Liver (tissue), 7 donors: ENCODE measurements at regions not wholly inside any gene's neighbourhood (a gene's known extent, or its start where the extent isn't known, plus 50 kb on each side); places are given as distances from the start of the nearest gene placed in this dataset.

Experiments
- DNase-seq: peaks from one replicate; pipeline ENCODE4 v3.0.0-alpha.2; 2017; ENCODE audit warnings: low spot score
- H3K27ac ChIP-seq, 2 donors: one replicate each; pipeline ENCODE4 v1.7.0; 2013; ENCODE audit warnings: inconsistent platforms in 2 of 2, low read length in 2 of 2, control low read depth in 1 of 2, low read depth in 1 of 2, mild to moderate bottlenecking in 1 of 2
- H3K27me3 ChIP-seq, 4 donors: one replicate each; pipeline versions ENCODE4 v1.6.1 to v1.7.0; 2013; ENCODE audit warnings: low read length in 3 of 4, inconsistent platforms in 1 of 4, mild to moderate bottlenecking in 1 of 4, moderate library complexity in 1 of 4; ENCODE audit not compliant: control insufficient read depth in 4 of 4, insufficient read depth in 4 of 4
- H3K36me3 ChIP-seq, 4 donors: one replicate each; pipeline versions ENCODE4 v1.6.1 to v1.7.0; 2013; ENCODE audit warnings: low read length in 3 of 4, mild to moderate bottlenecking in 3 of 4, low read depth in 1 of 4, moderate library complexity in 1 of 4; ENCODE audit not compliant: control insufficient read depth in 4 of 4, insufficient read depth in 3 of 4
- H3K4me1 ChIP-seq, 4 donors: one replicate each; pipeline versions ENCODE4 v1.6.1 to v1.7.0; 2013; ENCODE audit warnings: low read length in 3 of 4, mild to moderate bottlenecking in 3 of 4, moderate library complexity in 1 of 4; ENCODE audit not compliant: control insufficient read depth in 4 of 4, insufficient read depth in 4 of 4
- H3K4me3 ChIP-seq, 3 donors: one replicate each; pipeline versions ENCODE4 v1.6.1 to v1.7.0; 2013; ENCODE audit warnings: low read length in 3 of 3, control low read depth in 1 of 3, low read depth in 1 of 3, mild to moderate bottlenecking in 1 of 3
- H3K9ac ChIP-seq, 2 donors: one replicate each; pipeline ENCODE4 v1.7.0; 2013; ENCODE audit warnings: low read length in 2 of 2, mild to moderate bottlenecking in 2 of 2, moderate library complexity in 2 of 2, control low read depth in 1 of 2, low read depth in 1 of 2
- H3K9me3 ChIP-seq, 4 donors: one replicate each; pipeline versions ENCODE4 v1.6.1 to v1.7.0; 2013; ENCODE audit warnings: low read length in 3 of 4; ENCODE audit not compliant: control insufficient read depth in 4 of 4
- ATF3 ChIP-seq: IDR thresholded peaks from 2 replicates; pipeline ENCODE4 v1.6.1; 2016; ENCODE audit warnings: antibody characterized with exemption
- EGR1 ChIP-seq, 2 donors: IDR thresholded peaks; 2 replicates each; pipeline ENCODE4 v1.6.1; 2016 to 2018; ENCODE audit warnings: antibody characterized with exemption in 2 of 2, low read depth in 2 of 2
- FOXA1 ChIP-seq: IDR thresholded peaks from 2 replicates; pipeline ENCODE4 v1.6.1; 2016; ENCODE audit warnings: antibody characterized with exemption
- FOXA2 ChIP-seq: IDR thresholded peaks from 2 replicates; pipeline ENCODE4 v1.6.1; 2016; ENCODE audit warnings: antibody characterized with exemption
- GABPA ChIP-seq, 2 donors: IDR thresholded peaks in 1 of 2; conservative IDR thresholded peaks in 1 of 2; 2 replicates each; pipeline ENCODE4 v1.6.1; 2016; ENCODE audit warnings: antibody characterized with exemption in 2 of 2, mild to moderate bottlenecking in 1 of 2, moderate library complexity in 1 of 2
- HNF4A ChIP-seq, 2 donors: conservative IDR thresholded peaks; 2 replicates each; pipeline ENCODE4 v1.6.1; 2016; ENCODE audit warnings: antibody characterized with exemption in 2 of 2, mild to moderate bottlenecking in 2 of 2
- JUND ChIP-seq, 2 donors: IDR thresholded peaks; 2 replicates each; pipeline ENCODE4 v1.6.1; 2016; ENCODE audit warnings: antibody characterized with exemption in 2 of 2
- MAX ChIP-seq: IDR thresholded peaks from 2 replicates; pipeline ENCODE4 v1.6.1; 2016; ENCODE audit warnings: antibody characterized with exemption
- NR2F2 ChIP-seq: IDR thresholded peaks from 2 replicates; pipeline ENCODE4 v1.6.1; 2016; ENCODE audit warnings: antibody characterized with exemption
- RAD21 ChIP-seq, 2 donors: IDR thresholded peaks; 2 replicates each; pipeline ENCODE4 v1.6.1; 2016; ENCODE audit warnings: antibody characterized with exemption in 2 of 2, mild to moderate bottlenecking in 2 of 2
- REST ChIP-seq: IDR thresholded peaks from 2 replicates; pipeline ENCODE4 v1.6.1; 2016; ENCODE audit warnings: antibody characterized with exemption, mild to moderate bottlenecking
- RXRA ChIP-seq, 2 donors: IDR thresholded peaks; 2 replicates each; pipeline ENCODE4 v1.6.1; 2017 to 2018; ENCODE audit warnings: antibody characterized with exemption in 2 of 2, mild to moderate bottlenecking in 1 of 2
- SP1 ChIP-seq: IDR thresholded peaks from 2 replicates; pipeline ENCODE4 v1.6.1; 2018; ENCODE audit warnings: antibody characterized with exemption, mild to moderate bottlenecking
- TAF1 ChIP-seq: conservative IDR thresholded peaks from 2 replicates; pipeline ENCODE4 v1.6.1; 2016; ENCODE audit warnings: antibody characterized with exemption, mild to moderate bottlenecking
- YY1 ChIP-seq: IDR thresholded peaks from 2 replicates; pipeline ENCODE4 v1.6.1; 2016; ENCODE audit warnings: antibody characterized with exemption, mild to moderate bottlenecking
- ZBTB33 ChIP-seq: IDR thresholded peaks from 2 replicates; pipeline ENCODE4 v1.6.1; 2016; ENCODE audit warnings: antibody characterized with exemption
- WGBS: extraction: QIAGEN DNeasy Blood & Tissue Kit; methylation state at CpG from one replicate; pipeline ENCODE4 v1.1.7; 2013; 5-methylcytosine and 5-hydroxymethylcytosine counted together
- donor health status: healthy.
- donor health status: healthy.
- donor health status: healthy.
- donor health status: healthy.

GRCh38 chr16:77499373-77500285 lies 64.8 kb upstream of the ADAMTS18 start:
- Histone ChIP-seq H3K27ac (no peak overlapping the region), H3K9me3 (no peaks in the 10 kb centered on the region), H3K4me3 (no peak overlapping the region), H3K9ac (no peak overlapping the region), H3K36me3 (no peaks in the 10 kb centered on the region), H3K27me3 (no peaks in the 10 kb centered on the region), H3K4me1 (no peaks in the 10 kb centered on the region)
- 66% methylated on average over 12 of the region's 12 CpGs for WGBS
- TF ChIP-seq FOXA2 (no peak), REST (no peak), HNF4A (conservative IDR thresholded peaks at IDR 0.05) (no peak), YY1 (no peak), TAF1 (no peak), ATF3 (no peak), GABPA (IDR thresholded peaks at IDR 0.05 in 1 of 2, conservative IDR thresholded peaks at IDR 0.05 in 1 of 2) (no peak), JUND (IDR thresholded peaks at IDR 0.05) (no peak), ZBTB33 (no peak), RXRA (IDR thresholded peaks at IDR 0.05) (no peak), SP1 (no peak), NR2F2 (no peak), EGR1 (IDR thresholded peaks at IDR 0.05; ENCODE audit: low read depth in 2 of 2) (no peak), FOXA1 (no peak)
- no peak for DNase-seq

GRCh38 chr16:77500286-77500598 lies 65.4 kb upstream of the ADAMTS18 start:
- no peak for DNase-seq
- no peak overlapping the region for H3K4me3 ChIP-seq
- no peak for TF ChIP-seq SP1
- TF ChIP-seq FOXA2 = no peak
- TF ChIP-seq FOXA1 = no peak
- no peak for TF ChIP-seq MAX
- no peak for TF ChIP-seq RXRA (IDR thresholded peaks at IDR 0.05)
- TF ChIP-seq HNF4A (conservative IDR thresholded peaks at IDR 0.05) = no peak
- TF ChIP-seq EGR1 (IDR thresholded peaks at IDR 0.05; ENCODE audit: low read depth in 2 of 2) = no peak
- no peak for TF ChIP-seq REST
- no peak for TF ChIP-seq ATF3
- TF ChIP-seq YY1 = no peak
- no peak for TF ChIP-seq RAD21 (IDR thresholded peaks at IDR 0.05)
- TF ChIP-seq GABPA (IDR thresholded peaks at IDR 0.05 in 1 of 2, conservative IDR thresholded peaks at IDR 0.05 in 1 of 2) = no peak
- TF ChIP-seq ZBTB33 = no peak
- no peak for TF ChIP-seq JUND (IDR thresholded peaks at IDR 0.05)
- H3K9ac ChIP-seq = no peak overlapping the region
- no peak overlapping the region for H3K27ac ChIP-seq
- 94% methylated on average over 1 of the region's 1 CpG for WGBS
- H3K4me1 ChIP-seq = no peaks in the 10 kb centered on the region
- no peaks in the 10 kb centered on the region for H3K36me3 ChIP-seq
- H3K9me3 ChIP-seq = no peaks in the 10 kb centered on the region
- H3K27me3 ChIP-seq = no peaks in the 10 kb centered on the region
